K562 (cell line): ENCODE measurements at regions not wholly inside any gene's neighbourhood (a gene's known extent, or its start where the extent isn't known, plus 50 kb on each side); places are given as distances from the start of the nearest gene placed in this dataset.

Experiments
- ATAC-seq: fragments of 200-7000 bp; cut with Tn5 transposase; 3 replicates; pipeline ENCODE4 v1.9.1; 2020; ENCODE audit warnings: moderate library complexity
- BruUV-seq: library from RNA; stranded (reverse); fragments of 400-500 nt; replicated peaks from 2 replicates; lab custom pipeline; 2021; lab: Mats Ljungman, UMichigan
- CTCF ChIA-PET: fragments of 300-600 bp; formaldehyde crosslinking; extraction: SDS; loops from one replicate; lab custom pipeline; 2021; ENCODE audit warnings: low intra/inter-chr PET ratio; lab: Yijun Ruan, JAX
- POLR2A ChIA-PET: fragments of 300-600, 350-650 bp; sonication (Branson Sonifier 250); formaldehyde crosslinking; extraction: SDS; loops from one replicate; lab custom pipeline; 2021; ENCODE audit warnings: antibody characterized with exemption, inconsistent platforms; lab: Yijun Ruan, JAX
- DNase-seq, 4 experiments: peaks; one replicate each; pipeline versions ENCODE4 v3.0.0 to v3.0.0-alpha.2; 2011 to 2018; ENCODE audit warnings: low spot score in 3 of 4, mixed read lengths in 3 of 4; ENCODE audit errors: extremely low read depth in 1 of 4
- FAIRE-seq: peaks from 2 replicates; lab custom pipeline; 2011; peaks lifted over from hg19 to GRCh38; lab: Jason Lieb, UNC
- H2AFZ ChIP-seq: 2 replicates; pipeline ENCODE4 v1.6.0; 2011; ENCODE audit warnings: low read depth, low read length, control low read depth, inconsistent platforms
- H3K27ac ChIP-seq: fragments of 200-600 bp; 3 replicates; pipeline ENCODE4 v1.8.0; 2011; ENCODE audit warnings: low read depth, mild to moderate bottlenecking, control low read depth, inconsistent platforms, low read length, moderate library complexity, mixed read lengths; ENCODE audit errors: extremely low read depth
- H3K27me3 ChIP-seq, 2 experiments: fragments of 300-600 bp in 1 of 2; 2 replicates in 1 of 2; 3 replicates in 1 of 2; pipeline versions ENCODE4 v1.6.0 to v1.8.0; 2011; ENCODE audit warnings: inconsistent platforms in 2 of 2, low read length in 2 of 2, mild to moderate bottlenecking in 1 of 2, mixed read lengths in 1 of 2, moderate library complexity in 1 of 2; ENCODE audit not compliant: control insufficient read depth in 2 of 2, insufficient read depth in 2 of 2
- H3K36me3 ChIP-seq: fragments of 300-600 bp; 3 replicates; pipeline ENCODE4 v1.8.0; 2011; ENCODE audit warnings: mild to moderate bottlenecking, low read length, inconsistent platforms; ENCODE audit not compliant: control insufficient read depth, insufficient read depth
- H3K4me1 ChIP-seq, 2 experiments: fragments of 200-600 bp in 1 of 2; replicated peaks in 1 of 2; 2 replicates in 1 of 2; 3 replicates in 1 of 2; pipeline versions ENCODE4 v1.5.1 to v1.8.0; 2011; ENCODE audit warnings: inconsistent platforms in 2 of 2, low read length in 2 of 2, mild to moderate bottlenecking in 1 of 2, mixed read lengths in 1 of 2, moderate library complexity in 1 of 2; ENCODE audit not compliant: control insufficient read depth in 2 of 2, insufficient read depth in 2 of 2
- H3K4me2 ChIP-seq: 2 replicates; pipeline ENCODE4 v1.6.1; 2011; ENCODE audit warnings: low read length, control low read depth, inconsistent platforms, mixed read lengths; ENCODE audit not compliant: insufficient read depth
- H3K4me3 ChIP-seq: fragments of 200-600 bp; sonication (generic), shearing (Covaris generic); 2 replicates; pipeline ENCODE4 v1.5.1; 2016; ENCODE audit warnings: control low read depth, inconsistent platforms
- H3K79me2 ChIP-seq: fragments of 200-600 bp; 3 replicates; pipeline ENCODE4 v1.8.0; 2011; ENCODE audit warnings: low read length, inconsistent platforms; ENCODE audit not compliant: control insufficient read depth, insufficient read depth
- H3K9ac ChIP-seq, 2 experiments: 2 replicates each; pipeline versions ENCODE4 v1.6.0 to v1.6.1; 2011; ENCODE audit warnings: low read depth in 2 of 2, low read length in 2 of 2, control low read depth in 1 of 2, inconsistent platforms in 1 of 2, mild to moderate bottlenecking in 1 of 2, mixed read lengths in 1 of 2; ENCODE audit not compliant: insufficient read depth in 1 of 2
- H3K9me1 ChIP-seq: one replicate; pipeline ENCODE4 v1.6.0; 2011; ENCODE audit warnings: inconsistent platforms, mild to moderate bottlenecking, low read length, moderate library complexity; ENCODE audit not compliant: control insufficient read depth, insufficient read depth
- H3K9me3 ChIP-seq: replicated peaks from 2 replicates; pipeline ENCODE4 v1.5.1; 2011; ENCODE audit warnings: low read depth, low read length, inconsistent platforms; ENCODE audit not compliant: control insufficient read depth, insufficient read depth
- H4K20me1 ChIP-seq: replicated peaks from 2 replicates; pipeline ENCODE4 v1.6.1; 2011; ENCODE audit warnings: low read length, inconsistent platforms, mixed read lengths; ENCODE audit not compliant: control insufficient read depth, insufficient read depth
- ATF2 ChIP-seq: sonication (generic); formaldehyde crosslinking; IDR thresholded peaks from 2 replicates; pipeline ENCODE4 v1.8.1; 2022; ENCODE audit warnings: missing genetic modification reagents
- ATF7 ChIP-seq: fragments of 450-650 bp; IDR thresholded peaks from 2 replicates; pipeline ENCODE4 v1.7.1; 2014; ENCODE audit warnings: mild to moderate bottlenecking, moderate library complexity
- HNRNPL ChIP-seq: fragments of 200-400 bp; formaldehyde crosslinking; IDR thresholded peaks from 2 replicates; pipeline ENCODE4 v1.6.1; 2017; ENCODE audit warnings: low read depth, mild to moderate bottlenecking, low read length
- IRF1 ChIP-seq: sonication (generic); formaldehyde crosslinking; IDR thresholded peaks from 2 replicates; pipeline ENCODE4 v1.8.0; 2022; ENCODE audit warnings: missing genetic modification reagents, mild to moderate bottlenecking, borderline replicate concordance
- MTA3 ChIP-seq: fragments of 450-650 bp; formaldehyde crosslinking; IDR thresholded peaks from 2 replicates; pipeline ENCODE4 v1.6.1; 2017; ENCODE audit warnings: mild to moderate bottlenecking, borderline replicate concordance
- PATZ1 ChIP-seq: fragments of 250-450 bp; sonication (Bioruptor Pico); IDR thresholded peaks from 2 replicates; pipeline ENCODE4 v1.5.0; 2020; ENCODE audit warnings: mild to moderate bottlenecking, borderline replicate concordance
- PHF8 ChIP-seq: fragments of 200-600 bp; sonication (generic); IDR thresholded peaks from 2 replicates; pipeline ENCODE4 v1.6.1; 2012; ENCODE audit warnings: mixed run types, mild to moderate bottlenecking, inconsistent platforms, low read length, moderate library complexity, borderline replicate concordance
- RBM17 ChIP-seq: fragments of 200-400 bp; formaldehyde crosslinking; IDR thresholded peaks from 2 replicates; pipeline ENCODE4 v1.6.1; 2017; ENCODE audit warnings: low read depth, mild to moderate bottlenecking, low read length, borderline replicate concordance
- ZBTB1 ChIP-seq: sonication (generic); formaldehyde crosslinking; IDR thresholded peaks from 2 replicates; pipeline ENCODE4 v1.8.1; 2023; ENCODE audit warnings: missing genetic modification reagents, low read depth, mild to moderate bottlenecking, borderline replicate concordance
- ZNF436 ChIP-seq: fragments of 250-450, 450-650 bp; sonication (Bioruptor Pico); formaldehyde crosslinking; IDR thresholded peaks from 2 replicates; pipeline ENCODE4 v1.7.0; 2020; ENCODE audit warnings: mild to moderate bottlenecking
- ZNF639 ChIP-seq, 2 experiments: fragments of 200-800 bp in 1 of 2; sonication (Bioruptor generic) in 1 of 2; sonication (generic) in 1 of 2; formaldehyde crosslinking in 1 of 2; IDR thresholded peaks in 1 of 2; conservative IDR thresholded peaks in 1 of 2; 2 replicates each; pipeline versions ENCODE4 v1.5.0 to v1.6.1; 2016 to 2020; ENCODE audit warnings: missing compliant biosample characterization in 1 of 2, missing genetic modification characterization in 1 of 2, missing genetic modification reagents in 1 of 2
- WGBS: fragments of 100-300 bp; shearing (Covaris generic); methylation state at CpG from one replicate; pipeline ENCODE4 v1.1.6; 2016; ENCODE audit warnings: low coverage, mixed read lengths; ENCODE audit not compliant: insufficient coverage; ENCODE audit errors: missing lambda C conversion rate; 5-methylcytosine and 5-hydroxymethylcytosine counted together
- in situ Hi-C: fragments of 300-500 bp; cut with MboI; formaldehyde crosslinking; loops from 4 replicates; pipeline ENCODE4 v1.15.0; 2018; ENCODE audit warnings: inconsistent platforms, mixed read lengths
- intact Hi-C: fragments of 100-400 bp; cut with micrococcal nuclease; formaldehyde crosslinking; loops from 2 replicates; pipeline ENCODE4 v1.14.2; 2022

GRCh38 chr4:177861551-177862094 is 419.4 kb upstream of the AGA start:
- Histone ChIP-seq H3K27me3 (no peaks in the 10 kb centered on the region), H3K4me2 (no peak overlapping the region), H4K20me1 (no peaks in the 10 kb centered on the region), H3K36me3 (no peaks in the 10 kb centered on the region), H3K9me3 (no peaks in the 10 kb centered on the region), H3K79me2 (no peaks in the 10 kb centered on the region), H3K27ac (no peak overlapping the region), H3K9me1 (no peaks in the 10 kb centered on the region), H3K9ac (no peak overlapping the region), H3K4me1 (no peaks in the 10 kb centered on the region), H2AFZ (no peak overlapping the region), H3K4me3 (no peak overlapping the region)
- DNase-seq = no peak
- no TSS peak for BruUV-seq
- no peak for ATAC-seq
- FAIRE-seq = no peak
- ChIA-PET POLR2A (no interaction called here), CTCF (no interaction called here)
- 8% methylated on average over 14 of the region's 18 CpGs for WGBS
- intact Hi-C loops (no loop called here), in situ Hi-C loops (no loop called here)
- no peak for TF ChIP-seq ZNF436 (CRISPR knock-in tag)
- TF ChIP-seq RBM17 = no peak
- no peak for TF ChIP-seq ZBTB1 (CRISPR knock-in tag)
- TF ChIP-seq MTA3 = no peak
- TF ChIP-seq PATZ1 (CRISPR knock-in tag) = no peak
- no peak for TF ChIP-seq ATF7
- no peak for TF ChIP-seq ATF2 (CRISPR knock-in tag)
- no peak for TF ChIP-seq ZNF639 (CRISPR knock-in tag; conservative IDR thresholded peaks at IDR 0.05 in 1 of 2, IDR thresholded peaks at IDR 0.05 in 1 of 2)
- TF ChIP-seq HNRNPL = no peak
- no peak for TF ChIP-seq IRF1
- TF ChIP-seq PHF8 = no peak
